ENCODE measurements at regions not wholly inside any gene's neighbourhood (a gene's known extent, or its start where the extent isn't known, plus 50 kb on each side); places are given as distances from the start of the nearest gene placed in this dataset.
"Not testable (repeated sequence)": the region's sequence is repeated elsewhere in the genome, so short reads cannot be mapped to it uniquely, and the experiment has no call there.

DNA sequence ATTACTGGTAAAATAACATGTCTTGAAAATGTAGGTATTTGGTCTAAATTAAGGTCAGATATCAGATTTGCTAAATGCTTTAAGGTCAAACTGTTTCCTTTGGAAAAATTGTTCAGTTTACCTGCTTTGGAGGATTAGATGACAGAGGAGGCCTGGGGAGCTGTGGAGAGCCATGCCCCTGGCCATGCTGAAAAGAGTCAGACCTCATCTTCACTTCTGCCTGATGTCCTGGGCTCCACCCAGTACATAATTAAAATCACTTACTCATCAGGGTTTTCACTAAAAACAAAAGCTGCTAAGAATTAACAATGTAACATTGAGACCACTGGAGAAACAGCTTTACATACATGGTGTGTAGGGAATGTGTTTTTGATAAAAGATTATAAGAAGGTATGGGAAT, 60.8 kb upstream of the UNC93A start:
- no peak for DNase-seq

DNA sequence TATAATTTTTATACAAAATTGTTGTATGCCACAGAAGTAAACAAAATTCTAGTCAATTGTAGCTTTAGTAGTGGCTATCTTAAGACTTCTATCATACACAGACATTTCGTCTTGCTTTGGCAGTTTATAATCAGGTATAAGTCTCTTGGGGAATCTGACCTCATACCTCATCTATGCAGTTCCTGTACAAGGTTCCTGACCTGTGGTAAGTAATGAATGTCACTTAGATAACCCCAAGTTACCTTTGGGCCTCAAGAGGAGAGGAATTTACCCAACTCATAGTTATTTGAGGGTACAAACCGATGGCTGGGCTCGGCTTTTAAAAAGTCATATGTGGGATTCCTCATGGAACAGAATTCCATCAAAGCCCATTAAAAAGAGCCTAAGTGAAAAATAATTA, 58.8 kb upstream of the UNC93A start:
- no peak for DNase-seq

DNA sequence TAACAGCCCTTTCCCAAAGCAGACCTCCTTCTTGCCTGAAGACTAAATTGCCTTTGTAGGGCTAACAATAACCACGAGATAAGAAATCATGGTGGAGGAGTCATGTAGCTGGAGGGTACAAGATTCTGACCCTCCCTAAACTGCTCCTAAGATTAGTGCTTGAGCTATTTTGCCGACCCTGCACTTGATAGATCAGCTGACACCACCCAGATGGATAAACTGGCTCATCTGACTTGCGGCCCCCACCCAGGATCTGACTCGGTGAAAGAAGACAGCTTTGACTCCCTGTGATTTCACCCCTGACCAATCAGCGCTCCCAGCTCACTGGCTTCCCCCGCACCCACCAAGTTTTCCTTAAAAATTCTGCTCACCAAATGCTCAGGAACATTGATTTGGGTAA, 57.6 kb upstream of the UNC93A start:
- peak; percentile 64 for DNase-seq

DNA sequence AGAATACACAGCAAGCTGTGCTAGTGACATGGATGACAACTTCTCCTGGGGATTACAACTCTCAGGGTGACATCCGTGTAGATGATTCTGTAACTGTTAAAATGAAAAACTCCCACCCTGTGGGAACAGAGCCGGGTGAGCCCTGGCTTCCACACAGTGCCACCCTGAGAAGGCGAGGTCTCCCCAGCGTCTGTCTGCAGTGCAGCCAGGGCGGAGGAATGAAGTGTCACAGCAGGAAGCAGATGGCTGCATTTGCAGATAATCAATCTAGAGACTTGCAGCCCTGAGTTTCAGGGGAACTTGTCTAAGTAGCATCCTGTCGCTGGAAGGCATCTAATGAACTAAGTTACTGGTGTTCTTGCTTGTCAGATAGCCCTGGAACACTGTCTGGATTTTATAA, 56.5 kb upstream of the UNC93A start:
- DNase-seq = not testable (repeated sequence)

DNA sequence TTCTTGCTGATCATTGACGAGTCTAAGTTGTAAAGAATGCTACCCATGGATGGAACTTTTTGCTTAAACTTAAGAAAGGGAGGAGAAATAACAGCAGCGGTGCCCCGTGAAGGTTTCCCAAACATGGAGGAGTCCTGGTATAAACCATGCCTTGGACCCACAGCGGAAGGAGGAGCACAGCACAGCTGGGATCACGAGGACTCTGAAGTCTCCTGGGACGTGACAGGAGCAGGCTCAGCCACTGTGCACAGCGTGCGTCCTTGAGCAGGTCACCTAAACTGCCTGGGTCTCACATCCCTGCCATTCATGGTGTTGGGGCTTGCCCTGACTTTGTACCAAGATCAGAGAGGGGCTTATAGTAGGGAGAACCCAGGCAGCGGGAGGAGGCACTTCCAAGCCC, 56.1 kb upstream of the UNC93A start:
- no peak for DNase-seq

DNA sequence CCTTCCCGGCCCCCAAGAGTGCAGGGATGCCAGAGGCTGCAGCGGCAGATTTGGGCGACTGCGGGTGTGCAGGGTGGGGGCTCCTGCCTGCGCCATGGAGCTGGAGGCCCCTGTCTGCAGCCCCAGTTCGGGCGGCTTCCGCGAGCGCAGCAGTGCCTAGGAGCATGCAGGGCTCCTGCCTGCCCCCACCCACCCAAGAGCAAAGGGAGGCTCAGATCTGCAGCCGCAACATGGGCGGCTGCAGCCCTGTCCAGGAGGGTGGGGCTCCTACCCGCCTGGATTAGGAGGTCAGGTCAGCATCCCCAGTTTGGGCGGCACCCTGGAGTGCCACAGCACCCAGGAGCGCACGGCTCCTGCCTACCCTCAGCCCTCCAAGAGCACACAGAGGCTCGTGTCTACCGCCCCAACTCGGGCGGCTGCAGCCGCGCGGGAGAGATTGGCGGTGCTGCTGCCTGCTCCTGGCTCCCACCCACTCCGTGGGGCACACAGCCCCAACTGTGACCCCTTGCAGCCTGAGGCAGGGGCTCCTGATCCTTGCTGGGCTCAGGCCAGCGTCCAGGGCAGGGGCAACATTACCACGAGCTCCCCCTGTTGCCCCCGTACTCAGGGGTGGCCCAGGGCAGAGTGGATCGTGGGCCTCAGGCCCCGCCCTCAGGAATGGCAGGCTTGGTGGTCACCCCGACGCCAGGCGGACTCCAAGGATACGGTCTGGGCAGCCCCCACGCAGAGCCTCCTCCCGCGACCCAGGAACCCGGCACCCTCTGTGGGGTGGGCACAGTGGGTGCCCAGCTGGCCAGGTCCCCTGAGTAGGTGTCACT, 55.5 kb upstream of the UNC93A start:
- no peak for DNase-seq

DNA sequence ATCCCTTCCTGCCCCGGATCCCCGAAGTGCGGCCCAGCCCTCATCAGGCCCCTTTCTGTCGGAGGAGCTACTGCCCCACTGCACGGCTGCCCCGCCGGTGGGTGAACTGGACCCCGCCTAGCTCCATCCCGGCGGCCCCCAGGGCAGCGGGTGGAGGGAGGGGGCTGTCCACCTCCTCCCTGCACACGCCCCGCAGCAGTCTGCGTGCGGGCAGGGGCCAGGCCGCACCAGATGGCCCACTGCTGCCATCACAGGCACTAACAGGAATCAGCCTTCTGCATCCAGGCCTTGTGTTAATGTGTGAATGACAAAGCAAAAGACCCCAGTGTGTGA, 54.9 kb upstream of the UNC93A start:
- no peak for DNase-seq

DNA sequence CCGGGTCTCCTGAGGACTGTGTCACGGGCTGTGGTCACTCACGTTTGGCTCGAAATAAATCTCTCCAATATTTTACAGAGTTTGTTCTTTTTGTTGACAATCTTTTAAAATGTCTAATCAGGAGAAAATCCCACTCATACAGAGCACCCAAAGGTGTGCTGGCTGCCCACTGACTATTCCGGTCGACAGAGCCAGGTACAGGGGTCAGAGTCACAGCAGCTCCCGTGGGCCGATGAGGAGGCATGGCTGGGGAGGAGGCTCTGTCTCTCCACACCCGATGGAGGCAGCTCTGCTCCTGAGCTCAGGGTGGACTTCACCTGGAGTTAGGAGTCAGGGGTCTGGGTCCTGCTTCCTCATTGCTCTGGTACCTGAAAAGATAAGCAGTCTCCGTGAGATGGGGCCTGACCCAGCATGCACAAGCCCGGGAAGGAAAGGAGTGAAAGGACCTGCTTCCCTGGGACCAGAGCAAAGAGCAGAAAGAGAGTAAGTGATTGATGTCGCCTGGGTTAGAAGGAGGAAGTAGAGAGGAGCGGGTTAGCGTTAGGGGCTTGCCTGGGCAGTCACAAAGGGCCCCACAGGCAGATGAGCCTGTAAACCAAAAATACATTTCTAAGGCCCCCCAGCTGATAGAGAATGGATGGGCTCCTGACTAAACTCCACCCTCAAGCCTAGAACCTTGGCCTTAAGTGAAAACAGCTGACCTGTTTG, 53.5 kb upstream of the UNC93A start:
- DNase-seq = no peak

DNA sequence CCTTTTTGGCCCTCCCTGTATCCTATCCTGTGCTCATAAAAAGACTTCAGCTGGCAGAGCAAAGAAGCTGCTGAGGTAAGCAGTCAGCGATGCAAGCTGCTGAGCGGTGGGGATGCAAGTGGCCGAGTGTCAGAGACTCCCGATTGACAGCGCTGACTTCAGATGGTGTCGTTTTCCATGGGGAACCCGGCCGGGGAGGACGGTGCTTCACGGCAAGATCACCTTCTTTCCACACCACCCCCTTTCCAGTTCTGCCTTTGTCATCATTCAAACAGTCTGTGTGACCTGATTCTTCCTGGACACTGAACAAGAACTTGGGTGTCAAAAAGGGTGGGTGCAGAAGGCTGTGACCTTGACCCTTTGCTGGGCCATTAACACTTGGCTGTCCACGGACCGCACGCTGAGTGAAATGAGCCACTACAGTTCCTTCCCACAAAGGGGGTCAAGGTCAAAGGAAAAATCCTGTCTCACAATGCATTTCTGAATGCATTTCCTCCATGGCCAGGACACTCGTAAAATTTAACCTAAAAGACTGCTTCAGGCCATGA, 52.9 kb upstream of the UNC93A start:
- DNase-seq = no peak

DNA sequence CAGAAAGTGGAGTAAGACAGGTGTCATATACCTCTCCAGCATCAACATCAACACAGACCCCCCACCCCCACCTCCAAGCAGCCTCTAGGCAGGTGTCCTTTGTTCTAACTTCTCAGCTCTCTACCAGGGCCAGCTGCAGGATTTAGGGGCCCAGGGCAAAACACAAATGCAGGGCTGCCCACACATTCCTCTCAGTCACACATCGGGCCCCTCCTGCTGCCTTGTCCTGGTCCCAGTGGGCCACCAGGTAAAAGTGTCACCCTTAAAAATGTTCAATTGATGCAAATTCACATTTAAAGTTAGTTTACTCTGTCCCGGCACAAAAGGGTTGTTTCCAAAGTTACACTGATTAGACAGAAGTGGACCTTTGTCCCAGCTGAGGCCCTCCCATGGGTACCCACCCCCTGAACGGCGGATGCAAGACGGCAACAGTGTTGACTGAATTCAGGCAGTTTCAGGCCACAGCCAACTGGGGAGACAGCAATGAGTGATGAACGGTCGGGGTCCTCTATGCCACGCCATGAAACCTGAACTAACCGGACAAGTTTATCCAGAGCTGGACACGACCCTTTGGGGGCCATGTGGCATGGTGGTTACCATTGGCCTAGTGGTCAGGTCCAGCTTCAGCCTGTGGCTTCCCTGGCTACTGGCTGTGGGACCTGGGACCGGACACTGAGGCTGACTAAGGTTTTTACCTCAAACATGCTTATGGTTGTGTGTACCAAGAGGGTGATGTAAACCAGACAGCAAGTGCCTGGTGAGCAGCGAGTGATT, 52.2 kb upstream of the UNC93A start:
- no peak for DNase-seq

DNA sequence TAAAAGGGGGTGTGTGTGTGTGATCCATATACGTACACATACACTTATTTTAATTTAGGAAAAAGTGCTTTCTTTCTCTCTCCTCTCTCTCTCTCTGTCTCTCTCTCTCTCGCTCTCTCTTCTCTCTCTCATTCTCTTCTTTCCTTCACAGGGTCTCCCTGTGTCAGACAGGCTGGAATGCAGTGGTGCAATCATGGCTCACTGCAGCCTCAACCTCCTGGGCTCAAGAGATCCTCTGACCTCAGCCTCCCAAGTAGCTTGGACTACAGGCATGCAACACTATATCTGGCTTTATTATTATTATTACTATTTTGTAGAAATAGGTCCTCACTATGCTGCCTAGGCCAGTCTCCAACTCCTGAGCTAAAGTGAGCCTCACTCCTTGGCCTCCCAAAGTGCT, 51.6 kb upstream of the UNC93A start:
- not testable (repeated sequence) for DNase-seq

DNA sequence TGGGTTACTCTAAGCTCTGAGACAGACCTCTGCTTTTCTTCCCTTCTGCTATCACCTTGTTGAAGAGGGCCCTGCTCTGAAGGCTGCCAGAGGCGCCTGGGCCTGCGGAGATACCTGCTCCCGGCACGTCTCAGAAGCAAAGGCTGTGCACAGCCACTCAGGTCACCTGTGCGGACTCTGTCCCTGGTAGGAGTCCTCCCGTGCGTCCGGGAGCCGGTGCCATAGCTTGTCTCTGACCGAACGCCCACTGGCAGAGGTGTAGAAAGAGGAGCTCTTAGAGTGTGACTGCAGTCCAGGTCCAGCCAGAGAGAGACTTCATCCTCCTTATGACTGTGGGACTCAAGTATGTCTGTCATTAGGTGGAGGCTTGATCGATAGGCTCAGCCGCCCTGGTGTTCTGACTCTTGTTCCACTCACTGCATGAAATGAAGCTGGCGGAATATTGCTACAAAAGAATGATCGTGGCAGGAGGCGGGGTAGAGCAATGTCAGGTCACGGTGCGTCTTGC, 51.0 kb upstream of the UNC93A start:
- no peak for DNase-seq

Measured in NCI-H524 treated with DMSO at 0.1 percent for 48 hours (cell line).